ENCODE measurements at regions not wholly inside any gene's neighbourhood (a gene's known extent, or its start where the extent isn't known, plus 50 kb on each side); places are given as distances from the start of the nearest gene placed in this dataset.

GRCh38 chr12:132408626-132409494 is 79.5 kb upstream of the GALNT9 start:
- H3K27ac ChIP-seq, result no peak overlapping the region
- TF ChIP-seq, protein P1, sequence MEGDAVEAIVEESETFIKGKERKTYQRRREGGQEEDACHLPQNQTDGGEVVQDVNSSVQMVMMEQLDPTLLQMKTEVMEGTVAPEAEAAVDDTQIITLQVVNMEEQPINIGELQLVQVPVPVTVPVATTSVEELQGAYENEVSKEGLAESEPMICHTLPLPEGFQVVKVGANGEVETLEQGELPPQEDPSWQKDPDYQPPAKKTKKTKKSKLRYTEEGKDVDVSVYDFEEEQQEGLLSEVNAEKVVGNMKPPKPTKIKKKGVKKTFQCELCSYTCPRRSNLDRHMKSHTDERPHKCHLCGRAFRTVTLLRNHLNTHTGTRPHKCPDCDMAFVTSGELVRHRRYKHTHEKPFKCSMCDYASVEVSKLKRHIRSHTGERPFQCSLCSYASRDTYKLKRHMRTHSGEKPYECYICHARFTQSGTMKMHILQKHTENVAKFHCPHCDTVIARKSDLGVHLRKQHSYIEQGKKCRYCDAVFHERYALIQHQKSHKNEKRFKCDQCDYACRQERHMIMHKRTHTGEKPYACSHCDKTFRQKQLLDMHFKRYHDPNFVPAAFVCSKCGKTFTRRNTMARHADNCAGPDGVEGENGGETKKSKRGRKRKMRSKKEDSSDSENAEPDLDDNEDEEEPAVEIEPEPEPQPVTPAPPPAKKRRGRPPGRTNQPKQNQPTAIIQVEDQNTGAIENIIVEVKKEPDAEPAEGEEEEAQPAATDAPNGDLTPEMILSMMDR (conservative IDR thresholded peaks at IDR 0.05; ENCODE audit: low read depth), result no peak
- no peak for DNase-seq (ENCODE audit: low spot score)
- ChIA-PET POLR2A (ENCODE audit: low non-redundant PET) (no interaction called here), CTCF (interaction anchor here (0.7 to 0.8 kb wide), 2 partner anchors 72 to 254 kb away, joined by 4 read pairs; no protein-coding TSS in a partner anchor)

DNA sequence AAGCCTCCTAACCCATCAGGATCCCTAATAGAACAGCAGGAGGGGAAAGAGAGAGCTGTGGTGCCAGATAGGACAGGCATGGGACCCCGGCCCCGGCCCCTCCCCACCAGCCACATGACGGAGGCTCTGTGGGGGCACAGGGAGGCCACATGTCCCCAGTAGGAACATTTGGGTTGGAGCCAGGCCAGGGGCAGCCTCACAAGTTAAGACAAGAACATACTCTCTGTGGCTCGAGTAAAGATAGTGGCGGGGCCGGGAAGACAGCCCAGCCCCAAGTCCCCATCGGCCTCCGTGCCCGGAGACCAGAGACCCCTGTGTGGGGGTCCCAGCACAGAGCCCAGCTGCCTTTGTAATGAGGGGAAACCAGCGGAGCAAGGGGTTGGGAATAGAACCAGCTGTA is 78.6 kb upstream of the GALNT9 start:
- ChIA-PET CTCF (no interaction called here), POLR2A (ENCODE audit: low non-redundant PET) (no interaction called here)
- peak overlapping the region; percentile 53 for H3K27ac ChIP-seq
- DNase-seq (ENCODE audit: low spot score), result no peak
- TF ChIP-seq, protein P1 (conservative IDR thresholded peaks at IDR 0.05; ENCODE audit: low read depth), result no peak

- DNase-seq (ENCODE audit: low spot score), result no peak
- ChIA-PET POLR2A (ENCODE audit: low non-redundant PET) (no interaction called here), CTCF (interaction anchor here (0.6 kb wide), 1 partner anchor 46 kb away, joined by 3 read pairs; no protein-coding TSS in a partner anchor)
- peak overlapping the region; percentile 53 for H3K27ac ChIP-seq
- TF ChIP-seq, protein P1 (conservative IDR thresholded peaks at IDR 0.05; ENCODE audit: low read depth), result no peak
These were observed 78.1 kb upstream of the GALNT9 start for GRCh38 chr12:132407451-132407961.

- POLR2A ChIA-PET (ENCODE audit: low non-redundant PET), result no interaction called here
- CTCF ChIA-PET, result interaction anchor here (0.6 to 0.7 kb wide), 2 partner anchors 46 to 153 kb away, joined by 3 to 7 read pairs; no protein-coding TSS in a partner anchor
- H3K27ac ChIP-seq, result no peak overlapping the region; the same call in 1 of the 2 replicates
- TF ChIP-seq, protein P1 (conservative IDR thresholded peaks at IDR 0.05; ENCODE audit: low read depth), result no peak
- no peak for DNase-seq (ENCODE audit: low spot score)
These were observed 77.4 kb upstream of the GALNT9 start for GRCh38 chr12:132406493-132407450.

DNA sequence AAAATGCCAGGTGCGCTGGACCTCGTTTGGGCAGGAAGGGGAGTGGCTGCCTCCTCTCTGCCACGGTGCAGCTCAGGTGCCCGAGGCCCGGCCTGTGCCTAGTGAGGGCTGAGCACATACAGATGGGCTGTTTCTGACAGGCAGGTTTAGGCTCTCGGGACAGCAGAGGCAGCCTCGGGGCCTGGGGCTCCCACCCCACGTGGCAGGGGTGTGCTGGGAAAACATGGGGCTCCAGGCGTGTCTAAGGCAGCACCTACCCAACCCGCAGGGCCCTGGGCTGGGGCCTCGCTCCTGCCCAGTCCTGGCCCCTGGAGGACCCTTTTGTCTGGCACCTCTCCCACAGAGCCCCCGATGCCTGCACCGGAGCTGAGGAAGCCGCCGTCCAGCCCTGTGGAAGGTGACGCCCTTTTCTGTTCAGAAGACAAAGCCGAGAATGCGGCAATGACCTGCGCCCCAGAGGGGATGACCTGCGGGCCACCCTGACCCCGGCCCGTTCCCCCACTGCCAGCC is 76.4 kb upstream of the GALNT9 start:
- TF ChIP-seq, protein P1 (conservative IDR thresholded peaks at IDR 0.05; ENCODE audit: low read depth), result no peak
- DNase-seq (ENCODE audit: low spot score), result no peak
- POLR2A ChIA-PET (ENCODE audit: low non-redundant PET), result no interaction called here
- CTCF ChIA-PET, result interaction anchor here (1.5 kb wide), 1 partner anchor 8 kb away, joined by 5 read pairs; no protein-coding TSS in a partner anchor
- H3K27ac ChIP-seq, result no peak overlapping the region
